ENCODE measurements at regions not wholly inside any gene's neighbourhood (a gene's known extent, or its start where the extent isn't known, plus 50 kb on each side); places are given as distances from the start of the nearest gene placed in this dataset.

DNA sequence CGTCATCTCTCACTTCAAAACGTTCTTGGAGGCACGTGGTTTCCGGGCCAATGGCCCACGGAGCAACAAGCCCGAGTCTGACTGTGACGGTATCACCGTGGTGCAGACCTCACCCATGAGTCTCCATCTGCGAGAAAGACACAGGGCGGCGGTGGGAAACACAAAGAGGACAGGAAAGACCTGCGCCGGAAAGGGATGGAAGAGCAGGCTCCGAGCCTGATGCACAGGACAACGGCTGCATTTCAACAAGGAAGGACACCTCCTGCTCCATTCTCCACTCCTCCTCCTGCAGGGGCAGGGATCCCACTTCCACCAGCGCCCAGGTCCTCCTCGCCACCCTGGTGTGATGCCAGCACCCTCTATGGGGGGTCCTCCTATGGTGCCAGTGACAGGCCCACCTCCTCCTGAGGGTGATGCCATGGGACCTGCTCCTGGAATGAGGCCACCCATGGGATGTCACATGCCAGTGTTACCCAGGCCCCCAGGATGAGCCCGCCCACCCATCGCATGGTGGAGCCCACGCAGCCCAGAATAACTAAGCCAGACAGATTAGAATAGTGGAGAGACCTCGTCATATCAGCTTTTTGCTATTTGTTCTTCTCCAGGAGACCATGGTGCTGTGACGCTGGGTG, 73.0 kb upstream of the PCSK6 start:
- no peaks in the 10 kb centered on the region for H3K36me3 ChIP-seq (ENCODE audit: insufficient read depth, low read length, poor library complexity, severe bottlenecking)
- BruUV-seq (replicated peaks), result no TSS peak
- no peaks in the 10 kb centered on the region for H3K9me3 ChIP-seq (ENCODE audit: low read depth, low read length, poor library complexity, severe bottlenecking)
- no peak overlapping the region for H3K27ac ChIP-seq (ENCODE audit: low read depth, low read length, poor library complexity, severe bottlenecking)
- intact Hi-C loops (cut with micrococcal nuclease; ENCODE audit: unreplicated experiment), result no loop called here
- no peaks in the 10 kb centered on the region for H3K4me1 ChIP-seq (ENCODE audit: insufficient read depth, low read length, poor library complexity, severe bottlenecking)
- POLR2A ChIA-PET (ENCODE audit: low non-redundant PET), result no interaction called here
- TF ChIP-seq, protein P1, sequence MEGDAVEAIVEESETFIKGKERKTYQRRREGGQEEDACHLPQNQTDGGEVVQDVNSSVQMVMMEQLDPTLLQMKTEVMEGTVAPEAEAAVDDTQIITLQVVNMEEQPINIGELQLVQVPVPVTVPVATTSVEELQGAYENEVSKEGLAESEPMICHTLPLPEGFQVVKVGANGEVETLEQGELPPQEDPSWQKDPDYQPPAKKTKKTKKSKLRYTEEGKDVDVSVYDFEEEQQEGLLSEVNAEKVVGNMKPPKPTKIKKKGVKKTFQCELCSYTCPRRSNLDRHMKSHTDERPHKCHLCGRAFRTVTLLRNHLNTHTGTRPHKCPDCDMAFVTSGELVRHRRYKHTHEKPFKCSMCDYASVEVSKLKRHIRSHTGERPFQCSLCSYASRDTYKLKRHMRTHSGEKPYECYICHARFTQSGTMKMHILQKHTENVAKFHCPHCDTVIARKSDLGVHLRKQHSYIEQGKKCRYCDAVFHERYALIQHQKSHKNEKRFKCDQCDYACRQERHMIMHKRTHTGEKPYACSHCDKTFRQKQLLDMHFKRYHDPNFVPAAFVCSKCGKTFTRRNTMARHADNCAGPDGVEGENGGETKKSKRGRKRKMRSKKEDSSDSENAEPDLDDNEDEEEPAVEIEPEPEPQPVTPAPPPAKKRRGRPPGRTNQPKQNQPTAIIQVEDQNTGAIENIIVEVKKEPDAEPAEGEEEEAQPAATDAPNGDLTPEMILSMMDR (conservative IDR thresholded peaks at IDR 0.05; ENCODE audit: low read depth, low read length), result no peak
- TF ChIP-seq EZH2 (IDR thresholded peaks at IDR 0.05; ENCODE audit: borderline replicate concordance, low read depth, low read length, poor library complexity, severe bottlenecking), result no peak
- H3K4me3 ChIP-seq (ENCODE audit: low read depth, low read length, poor library complexity, severe bottlenecking), result no peak overlapping the region
- peaks cover 19% of the 10 kb centered on the region for H3K27me3 ChIP-seq (replicated peaks; ENCODE audit: insufficient read depth, low read depth, low read length, poor library complexity)
- no peak for DNase-seq (ENCODE audit: low spot score)
- CTCF ChIA-PET, result no interaction called here

DNA sequence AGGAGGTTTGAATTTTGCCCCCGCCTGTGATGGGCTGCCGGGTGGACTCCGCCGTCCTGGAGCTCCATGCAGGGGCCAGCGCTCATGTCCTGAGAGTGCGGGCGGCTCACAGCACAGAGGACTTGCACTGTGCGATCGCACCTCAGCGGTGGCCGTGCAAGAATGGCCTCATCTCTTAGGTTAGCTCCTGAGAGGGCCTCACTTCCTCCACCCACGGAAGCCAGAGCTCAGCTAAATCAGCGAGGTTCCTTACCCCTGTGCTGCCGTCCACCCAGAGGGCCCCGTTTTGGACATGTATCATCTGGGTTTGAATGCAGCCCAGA, 72.0 kb upstream of the PCSK6 start:
- TF ChIP-seq, protein P1 (conservative IDR thresholded peaks at IDR 0.05; ENCODE audit: low read depth, low read length), result no peak
- no peak for TF ChIP-seq EZH2 (IDR thresholded peaks at IDR 0.05; ENCODE audit: borderline replicate concordance, low read depth, low read length, poor library complexity, severe bottlenecking)
- BruUV-seq (replicated peaks), result no TSS peak
- no peak for DNase-seq (ENCODE audit: low spot score)
- ChIA-PET POLR2A (ENCODE audit: low non-redundant PET) (no interaction called here), CTCF (no interaction called here)
- intact Hi-C loops (cut with micrococcal nuclease; ENCODE audit: unreplicated experiment), result no loop called here
- Histone ChIP-seq H3K4me1 (ENCODE audit: insufficient read depth, low read length, poor library complexity, severe bottlenecking) (no peaks in the 10 kb centered on the region), H3K27me3 (replicated peaks; ENCODE audit: insufficient read depth, low read depth, low read length, poor library complexity) (peaks cover 9% of the 10 kb centered on the region), H3K9me3 (ENCODE audit: low read depth, low read length, poor library complexity, severe bottlenecking) (no peaks in the 10 kb centered on the region), H3K4me3 (ENCODE audit: low read depth, low read length, poor library complexity, severe bottlenecking) (no peak overlapping the region), H3K27ac (ENCODE audit: low read depth, low read length, poor library complexity, severe bottlenecking) (no peak overlapping the region), H3K36me3 (ENCODE audit: insufficient read depth, low read length, poor library complexity, severe bottlenecking) (no peaks in the 10 kb centered on the region)

DNA sequence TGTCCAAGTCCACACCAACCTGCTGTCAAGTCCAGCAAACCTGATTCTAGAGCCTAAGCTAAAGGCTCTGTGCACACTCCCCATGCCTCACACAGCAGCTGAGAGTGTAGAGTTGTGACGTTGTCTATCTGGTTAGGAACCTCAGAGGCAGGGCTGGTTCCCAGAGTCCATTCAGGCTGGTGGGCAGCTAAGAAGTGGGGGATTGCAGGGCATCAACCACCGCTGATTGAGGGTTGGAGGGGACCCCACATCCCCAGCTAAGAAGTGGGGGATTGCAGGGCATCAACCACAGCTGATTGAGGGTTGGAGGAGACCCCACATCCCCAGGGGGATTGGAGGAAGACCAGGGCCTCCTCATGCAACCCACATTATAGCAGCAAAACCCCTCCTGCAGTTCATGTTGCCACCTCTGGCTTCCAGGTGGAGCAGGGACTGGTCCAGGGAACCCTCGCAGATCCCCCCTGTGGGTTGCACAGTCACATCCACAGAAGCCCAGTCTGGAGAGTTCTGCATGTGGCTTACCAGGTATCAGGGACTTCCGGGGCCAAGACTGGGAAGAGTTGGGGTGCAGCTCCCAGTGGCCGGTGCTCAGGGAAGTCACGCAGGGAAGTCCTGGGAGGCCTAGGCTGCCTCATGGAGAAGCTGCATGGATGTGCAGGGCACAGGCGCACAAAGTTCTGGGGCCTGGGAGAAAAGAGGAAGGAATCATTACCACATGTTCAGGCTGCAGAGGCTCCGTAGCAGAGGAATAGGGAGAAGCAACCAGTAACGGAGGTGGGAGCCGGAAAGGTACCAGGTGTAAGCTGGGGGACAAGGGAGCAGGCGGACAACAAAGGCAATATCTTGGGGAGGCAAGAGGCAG, 71.4 kb upstream of the PCSK6 start:
- H3K27ac ChIP-seq (ENCODE audit: low read depth, low read length, poor library complexity, severe bottlenecking), result no peak overlapping the region
- H3K27me3 ChIP-seq (replicated peaks; ENCODE audit: insufficient read depth, low read depth, low read length, poor library complexity), result peaks cover 7% of the 10 kb centered on the region
- H3K4me3 ChIP-seq (ENCODE audit: low read depth, low read length, poor library complexity, severe bottlenecking), result no peak overlapping the region
- POLR2A ChIA-PET (ENCODE audit: low non-redundant PET), result no interaction called here
- BruUV-seq (replicated peaks), result no TSS peak
- no peaks in the 10 kb centered on the region for H3K9me3 ChIP-seq (ENCODE audit: low read depth, low read length, poor library complexity, severe bottlenecking)
- no peak for TF ChIP-seq EZH2 (IDR thresholded peaks at IDR 0.05; ENCODE audit: borderline replicate concordance, low read depth, low read length, poor library complexity, severe bottlenecking)
- TF ChIP-seq, protein P1 (conservative IDR thresholded peaks at IDR 0.05; ENCODE audit: low read depth, low read length), result no peak
- CTCF ChIA-PET, result no interaction called here
- H3K36me3 ChIP-seq (ENCODE audit: insufficient read depth, low read length, poor library complexity, severe bottlenecking), result no peaks in the 10 kb centered on the region
- no peaks in the 10 kb centered on the region for H3K4me1 ChIP-seq (ENCODE audit: insufficient read depth, low read length, poor library complexity, severe bottlenecking)
- DNase-seq (ENCODE audit: low spot score), result no peak
- intact Hi-C loops (cut with micrococcal nuclease; ENCODE audit: unreplicated experiment), result no loop called here
